ENCODE measurements at regions not wholly inside any gene's neighbourhood (a gene's known extent, or its start where the extent isn't known, plus 50 kb on each side); places are given as distances from the start of the nearest gene placed in this dataset.

DNA sequence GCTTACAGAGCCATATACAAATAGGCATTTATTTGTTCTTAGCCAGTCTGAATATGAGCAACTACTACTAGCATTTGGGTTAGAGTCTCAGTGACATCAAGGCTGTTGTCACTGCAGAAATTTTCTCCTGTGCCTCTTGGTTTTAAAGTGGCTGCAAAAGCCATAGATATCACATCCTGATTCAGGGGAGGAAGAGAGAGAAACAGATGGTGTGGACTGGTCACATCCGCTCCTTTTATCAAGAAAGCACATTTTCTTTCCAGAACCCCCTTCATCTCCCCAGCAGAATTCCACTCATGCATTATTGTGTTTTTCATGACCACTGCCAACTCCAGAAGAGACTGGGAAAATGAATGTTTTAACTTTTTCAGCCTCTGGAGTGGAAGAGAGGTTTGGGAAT is 69.8 kb downstream of the PTTG1 start:
- TF ChIP-seq ESRRG (CRISPR knock-in tag; IDR thresholded peaks at IDR 0.05) (no peak), ZNF70 (CRISPR knock-in tag; IDR thresholded peaks at IDR 0.05) (no peak)

Measured in SK-N-SH treated with all-trans-retinoic acid at 6 μM for 48 hours (cell line).